Ovary (tissue), 7 donors: ENCODE measurements at regions not wholly inside any gene's neighbourhood (a gene's known extent, or its start where the extent isn't known, plus 50 kb on each side); places are given as distances from the start of the nearest gene placed in this dataset.

ENCODE experiments used
- DNase-seq, 5 donors: peaks; one replicate each; pipeline ENCODE4 v3.0.0-alpha.2; 2019 to 2020
- H3K27ac ChIP-seq, 2 donors: fragments of 200-600 bp; one replicate each; pipeline versions ENCODE4 v1.5.1 to v1.8.0; 2019 to 2022
- H3K27me3 ChIP-seq: fragments of 200-600 bp; one replicate; pipeline ENCODE4 v1.8.0; 2022
- H3K36me3 ChIP-seq: fragments of 200-600 bp; sonication (generic); one replicate; pipeline ENCODE4 v1.5.1; 2019
- H3K4me1 ChIP-seq: one replicate; pipeline ENCODE4 v1.8.1; 2013; ENCODE audit warnings: mild to moderate bottlenecking, moderate library complexity; ENCODE audit not compliant: insufficient read depth
- H3K4me3 ChIP-seq: fragments of 200-600 bp; sonication (generic); one replicate; pipeline ENCODE4 v1.5.1; 2017
- H3K9me3 ChIP-seq, 2 donors: fragments of 200-600 bp in 1 of 2; sonication (generic) in 1 of 2; one replicate each; pipeline versions ENCODE4 v1.5.1 to v1.8.1; 2013 to 2019; ENCODE audit warnings: mild to moderate bottlenecking in 1 of 2, moderate library complexity in 1 of 2
- CTCF ChIP-seq, 3 donors: fragments of 450-650 bp in 2 of 3; fragments of 200-600 bp in 1 of 3; IDR thresholded peaks; one replicate each; pipeline versions ENCODE4 v1.5.1 to v1.8.0; 2016 to 2022; ENCODE audit warnings: antibody characterized with exemption in 3 of 3, mild to moderate bottlenecking in 1 of 3
- EP300 ChIP-seq: sonication (generic); formaldehyde crosslinking; IDR thresholded peaks from one replicate; pipeline ENCODE4 v1.6.1; 2017; ENCODE audit warnings: antibody characterized with exemption
- POLR2A ChIP-seq: fragments of 450-650 bp; IDR thresholded peaks from one replicate; pipeline ENCODE4 v1.6.1; 2017; ENCODE audit warnings: antibody characterized with exemption, mild to moderate bottlenecking, moderate library complexity
- WGBS, 3 donors: extraction: QIAGEN DNeasy Blood & Tissue Kit in 1 of 3; methylation state at CpG; one replicate each; pipeline versions ENCODE4 v1.1.5 to v1.1.7; 2013 to 2017; 5-methylcytosine and 5-hydroxymethylcytosine counted together
- intact Hi-C, 4 donors: fragments of 100-400 bp; cut with DNase I; formaldehyde crosslinking; loops; one replicate each; pipeline versions ENCODE4 v1.11.0 to v1.15.1; 2022 to 2023
- donor health status: DM: no; HTN: no; CAD: no; lungs with moderate emphysema.
- donor health status: DM: no; HTN: no; CAD: no.
- donor health status: Bipolar disorder and iron deficiency.
- donor health status: DM: no; HTN: no; CAD: no.
- donor health status: DM: yes; HTN: yes; CAD: no.

GRCh38 chr11:33455867-33456463 is 198.8 kb downstream of the HIPK3 start:
- no peak for TF ChIP-seq POLR2A
- no peak for TF ChIP-seq EP300
- TF ChIP-seq CTCF (IDR thresholded peaks at IDR 0.05): no peak
- H3K27me3 ChIP-seq: no peaks in the 10 kb centered on the region
- no peak overlapping the region for H3K27ac ChIP-seq
- intact Hi-C loops: no loop called here
- DNase-seq: no peak
- no peaks in the 10 kb centered on the region for H3K9me3 ChIP-seq
- 84 to 91% (median 86%) methylated on average over 4 of the region's 4 CpGs for WGBS, 3 donors
- H3K36me3 ChIP-seq: no peaks in the 10 kb centered on the region
- H3K4me3 ChIP-seq: no peak overlapping the region
- no peaks in the 10 kb centered on the region for H3K4me1 ChIP-seq

- intact Hi-C loops: no loop called here
These were observed 197.1 kb downstream of the HIPK3 start for GRCh38 chr11:33454264-33454663.

GRCh38 chr11:33452836-33453624 is 195.8 kb downstream of the HIPK3 start:
- TF ChIP-seq CTCF (IDR thresholded peaks at IDR 0.05): no peak
- TF ChIP-seq POLR2A: no peak
- no peak for TF ChIP-seq EP300
- intact Hi-C loops: no loop called here

More at GRCh38 chr11:33454264-33454663, 197.1 kb downstream of the HIPK3 start:
- Histone ChIP-seq H3K27me3 (no peaks in the 10 kb centered on the region), H3K4me3 (no peak overlapping the region), H3K27ac (no peak overlapping the region), H3K36me3 (no peaks in the 10 kb centered on the region), H3K4me1 (no peaks in the 10 kb centered on the region), H3K9me3 (peaks cover 0 to 4% of the 10 kb centered on the region in 2 donors)
- 23 to 53% (median 25%) methylated on average over 1 of the region's 1 CpG for WGBS, 3 donors
- TF ChIP-seq EP300 (no peak), CTCF (IDR thresholded peaks at IDR 0.05) (no peak)
- DNase-seq: no peak

GRCh38 chr11:33451364-33451763 is 194.2 kb downstream of the HIPK3 start:
- Histone ChIP-seq H3K36me3 (no peaks in the 10 kb centered on the region), H3K27me3 (no peaks in the 10 kb centered on the region), H3K9me3 (peaks cover 0 to 4% of the 10 kb centered on the region in 2 donors), H3K4me3 (no peak overlapping the region), H3K27ac (no peak overlapping the region), H3K4me1 (no peaks in the 10 kb centered on the region)
- intact Hi-C loops: no loop called here
- 47 to 87% (median 84%) methylated on average over 2 of the region's 2 CpGs for WGBS, 3 donors
- DNase-seq: no peak
- TF ChIP-seq POLR2A (no peak), EP300 (no peak), CTCF (IDR thresholded peaks at IDR 0.05) (no peak)

More at GRCh38 chr11:33452836-33453624, 195.8 kb downstream of the HIPK3 start:
- Histone ChIP-seq H3K27ac (no peak overlapping the region), H3K4me3 (no peak overlapping the region), H3K27me3 (no peaks in the 10 kb centered on the region), H3K36me3 (no peaks in the 10 kb centered on the region), H3K4me1 (no peaks in the 10 kb centered on the region), H3K9me3 (peaks cover 0 to 4% of the 10 kb centered on the region in 2 donors)
- DNase-seq: no peak
- 67 to 76% (median 68%) methylated on average over 3 of the region's 3 CpGs for WGBS, 3 donors
